DOHH2 (cell line): ENCODE measurements at regions not wholly inside any gene's neighbourhood (a gene's known extent, or its start where the extent isn't known, plus 50 kb on each side); places are given as distances from the start of the nearest gene placed in this dataset.

Source experiments
- H3F3A ChIP-seq: fragments of 200-600 bp; sonication (generic), shearing (Covaris generic); 2 replicates; pipeline ENCODE4 v1.6.0; 2016; ENCODE audit warnings: antibody characterized with exemption, mild to moderate bottlenecking; ENCODE audit not compliant: control insufficient read depth, insufficient read depth
- H3K27ac ChIP-seq: fragments of 200-600 bp; sonication (generic); 2 replicates; pipeline ENCODE4 v1.5.1; 2014; ENCODE audit warnings: low read depth, mild to moderate bottlenecking, low read length, moderate library complexity
- H3K27me3 ChIP-seq: fragments of 200-600 bp; sonication (generic); 2 replicates; pipeline ENCODE4 v1.6.1; 2014; ENCODE audit warnings: mild to moderate bottlenecking, low read length, mixed read lengths; ENCODE audit not compliant: control insufficient read depth
- H3K36me3 ChIP-seq: fragments of 200-600 bp; sonication (generic); 2 replicates; pipeline ENCODE4 v1.6.1; 2014; ENCODE audit warnings: mild to moderate bottlenecking, low read length, moderate library complexity, mixed read lengths; ENCODE audit not compliant: control insufficient read depth
- H3K4me1 ChIP-seq: fragments of 200-600 bp; sonication (generic); 2 replicates; pipeline ENCODE4 v1.6.1; 2014; ENCODE audit warnings: mild to moderate bottlenecking, low read length, mixed read lengths; ENCODE audit not compliant: control insufficient read depth
- H3K4me2 ChIP-seq: fragments of 200-600 bp; sonication (generic); 2 replicates; pipeline ENCODE4 v1.6.0; 2014; ENCODE audit warnings: mild to moderate bottlenecking, low read length, moderate library complexity
- H3K4me3 ChIP-seq: fragments of 200-600 bp; sonication (generic); 2 replicates; pipeline ENCODE4 v1.5.1; 2014; ENCODE audit warnings: mild to moderate bottlenecking, low read length, mixed read lengths
- H3K79me2 ChIP-seq: fragments of 200-600 bp; sonication (generic); 2 replicates; pipeline ENCODE4 v1.6.1; 2014; ENCODE audit warnings: mild to moderate bottlenecking, low read length, mixed read lengths; ENCODE audit not compliant: control insufficient read depth
- H3K9me2 ChIP-seq: fragments of 200-600 bp; sonication (generic); replicated peaks from 2 replicates; pipeline ENCODE4 v1.6.1; 2014; ENCODE audit warnings: mild to moderate bottlenecking, low read length, mixed read lengths; ENCODE audit not compliant: control insufficient read depth
- H3K9me3 ChIP-seq: fragments of 200-600 bp; sonication (generic); 2 replicates; pipeline ENCODE4 v1.6.1; 2014; ENCODE audit warnings: antibody characterized with exemption, low read length, mixed read lengths; ENCODE audit not compliant: control insufficient read depth, insufficient read depth
- H4K20me1 ChIP-seq: fragments of 200-600 bp; sonication (generic); 2 replicates; pipeline ENCODE4 v1.6.0; 2014; ENCODE audit warnings: low read depth, mild to moderate bottlenecking, antibody characterized with exemption, low read length, moderate library complexity; ENCODE audit not compliant: control insufficient read depth, insufficient read depth
- CTCF ChIP-seq: fragments of 200-600 bp; sonication (generic); IDR thresholded peaks from one replicate; pipeline ENCODE4 v1.5.1; 2014; ENCODE audit warnings: antibody characterized with exemption, mild to moderate bottlenecking, low read depth, low read length; ENCODE audit not compliant: poor library complexity, severe bottlenecking
- EZH2phosphoT487 ChIP-seq: fragments of 200-600 bp; sonication (generic); IDR thresholded peaks from 2 replicates; pipeline ENCODE4 v1.6.1; 2017; ENCODE audit warnings: borderline replicate concordance, mild to moderate bottlenecking, antibody characterized with exemption, low read length, moderate library complexity, mixed read lengths

- TF ChIP-seq CTCF (no peak), EZH2phosphoT487 (no peak)
- Histone ChIP-seq H3K79me2 (no peaks in the 10 kb centered on the region), H3K27me3 (no peaks in the 10 kb centered on the region), H3K9me2 (no peaks in the 10 kb centered on the region), H3K36me3 (no peaks in the 10 kb centered on the region), H3K4me1 (no peaks in the 10 kb centered on the region), H3K9me3 (no peaks in the 10 kb centered on the region), H3F3A (no peaks in the 10 kb centered on the region), H3K4me2 (no peak overlapping the region), H4K20me1 (no peaks in the 10 kb centered on the region), H3K27ac (no peak overlapping the region), H3K4me3 (no peak overlapping the region)
Measured at GRCh38 chr12:131505561-131505960, 205.3 kb upstream of the SFSWAP start.

- H3F3A ChIP-seq, result no peaks in the 10 kb centered on the region
- H3K79me2 ChIP-seq, result no peaks in the 10 kb centered on the region
- H3K9me2 ChIP-seq, result no peaks in the 10 kb centered on the region
- TF ChIP-seq CTCF (no peak), EZH2phosphoT487 (no peak)
- H3K4me2 ChIP-seq, result no peak overlapping the region
- no peaks in the 10 kb centered on the region for H3K27me3 ChIP-seq
- H3K4me1 ChIP-seq, result peaks cover 5% of the 10 kb centered on the region
- no peaks in the 10 kb centered on the region for H4K20me1 ChIP-seq
- H3K36me3 ChIP-seq, result no peaks in the 10 kb centered on the region
- no peak overlapping the region for H3K4me3 ChIP-seq
- no peak overlapping the region for H3K27ac ChIP-seq
- H3K9me3 ChIP-seq, result no peaks in the 10 kb centered on the region
Measured at GRCh38 chr12:131506426-131506825, 204.5 kb upstream of the SFSWAP start.

- Histone ChIP-seq H3K4me3 (no peak overlapping the region), H3K79me2 (no peaks in the 10 kb centered on the region), H3K4me1 (peaks cover 10% of the 10 kb centered on the region), H4K20me1 (no peaks in the 10 kb centered on the region), H3K27ac (no peak overlapping the region), H3K27me3 (no peaks in the 10 kb centered on the region), H3F3A (no peaks in the 10 kb centered on the region), H3K9me3 (no peaks in the 10 kb centered on the region), H3K4me2 (no peak overlapping the region), H3K9me2 (no peaks in the 10 kb centered on the region), H3K36me3 (no peaks in the 10 kb centered on the region)
- no peak for TF ChIP-seq CTCF
- no peak for TF ChIP-seq EZH2phosphoT487
Measured at GRCh38 chr12:131507094-131507493, 203.8 kb upstream of the SFSWAP start.

- Histone ChIP-seq H3K27ac (no peak overlapping the region), H3F3A (no peaks in the 10 kb centered on the region), H3K27me3 (no peaks in the 10 kb centered on the region), H3K9me3 (no peaks in the 10 kb centered on the region), H3K79me2 (no peaks in the 10 kb centered on the region), H3K4me1 (peaks cover 10% of the 10 kb centered on the region), H3K36me3 (no peaks in the 10 kb centered on the region), H4K20me1 (no peaks in the 10 kb centered on the region), H3K9me2 (no peaks in the 10 kb centered on the region), H3K4me2 (no peak overlapping the region), H3K4me3 (no peak overlapping the region)
- TF ChIP-seq EZH2phosphoT487 (no peak), CTCF (no peak)
Measured at GRCh38 chr12:131507881-131508280, 203.0 kb upstream of the SFSWAP start.
